A673 (cell line): ENCODE measurements at regions not wholly inside any gene's neighbourhood (a gene's known extent, or its start where the extent isn't known, plus 50 kb on each side); places are given as distances from the start of the nearest gene placed in this dataset.

Experiments
- BruUV-seq: library from RNA; stranded (reverse); fragments of 400-500 nt; replicated peaks from 2 replicates; lab custom pipeline; 2021; lab: Mats Ljungman, UMichigan
- CTCF ChIA-PET: fragments of 300-600 bp; sonication (Branson Sonifier 250); formaldehyde crosslinking; loops from one replicate; lab custom pipeline; 2022; ENCODE audit warnings: antibody characterized with exemption; lab: Charles Lee
- POLR2A ChIA-PET: fragments of 300-600 bp; sonication (Branson Sonifier 250); formaldehyde crosslinking; loops from one replicate; lab custom pipeline; 2022; ENCODE audit warnings: antibody characterized with exemption; ENCODE audit not compliant: low non-redundant PET; lab: Charles Lee
- DNase-seq: peaks from one replicate; pipeline ENCODE4 v3.0.0-alpha.2; 2015; ENCODE audit warnings: low spot score
- H3K27ac ChIP-seq: fragments of 200-600 bp; sonication (generic); 2 replicates; pipeline ENCODE4 v1.5.1; 2016; ENCODE audit warnings: mixed run types, low read depth, mild to moderate bottlenecking, mixed read lengths, antibody characterized with exemption, low read length; ENCODE audit not compliant: poor library complexity, severe bottlenecking
- H3K27me3 ChIP-seq: fragments of 200-600 bp; sonication (generic); replicated peaks from 2 replicates; pipeline ENCODE4 v1.6.1; 2017; ENCODE audit warnings: mixed run types, low read depth, mild to moderate bottlenecking, mixed read lengths, antibody characterized with exemption, low read length; ENCODE audit not compliant: insufficient read depth, poor library complexity
- H3K36me3 ChIP-seq: fragments of 200-600 bp; sonication (generic); 2 replicates; pipeline ENCODE4 v1.6.1; 2016; ENCODE audit warnings: mixed run types, mild to moderate bottlenecking, mixed read lengths, antibody characterized with exemption, low read length; ENCODE audit not compliant: insufficient read depth, poor library complexity, severe bottlenecking
- H3K4me1 ChIP-seq: fragments of 200-600 bp; sonication (generic); 2 replicates; pipeline ENCODE4 v1.6.1; 2017; ENCODE audit warnings: mixed run types, mild to moderate bottlenecking, mixed read lengths, antibody characterized with exemption, low read length; ENCODE audit not compliant: insufficient read depth, poor library complexity, severe bottlenecking
- H3K4me3 ChIP-seq: fragments of 200-600 bp; sonication (generic); 2 replicates; pipeline ENCODE4 v1.5.1; 2016; ENCODE audit warnings: low read depth, mixed run types, mild to moderate bottlenecking, mixed read lengths, low read length; ENCODE audit not compliant: poor library complexity, severe bottlenecking
- H3K9me3 ChIP-seq: fragments of 200-600 bp; sonication (generic); 2 replicates; pipeline ENCODE4 v1.6.1; 2016; ENCODE audit warnings: mixed run types, low read depth, mild to moderate bottlenecking, mixed read lengths, antibody characterized with exemption, low read length; ENCODE audit not compliant: poor library complexity, severe bottlenecking
- CTCF ChIP-seq: fragments of 300-800, 200-600 bp; sonication (generic); conservative IDR thresholded peaks from 2 replicates; pipeline ENCODE4 v1.5.1; 2017; ENCODE audit warnings: low read depth, mild to moderate bottlenecking, antibody characterized with exemption, low read length, moderate library complexity, mixed read lengths
- EZH2 ChIP-seq: fragments of 200-600 bp; sonication (generic); IDR thresholded peaks from 2 replicates; pipeline ENCODE4 v1.6.1; 2017; ENCODE audit warnings: borderline replicate concordance, low read depth, mild to moderate bottlenecking, mixed read lengths, antibody characterized with exemption, low read length; ENCODE audit not compliant: poor library complexity, severe bottlenecking
- intact Hi-C: fragments of 100-400 bp; cut with micrococcal nuclease; formaldehyde crosslinking; loops from one replicate; pipeline ENCODE4 v1.10.0; 2022; ENCODE audit not compliant: unreplicated experiment

GRCh38 chr12:34396861-34397590 lies 374.7 kb downstream of the ALG10 start:
- intact Hi-C loops = no loop called here
- Histone ChIP-seq H3K27ac (no peak overlapping the region), H3K4me3 (no peak overlapping the region), H3K27me3 (no peaks in the 10 kb centered on the region), H3K4me1 (no peaks in the 10 kb centered on the region), H3K9me3 (peaks cover 16% of the 10 kb centered on the region), H3K36me3 (no peaks in the 10 kb centered on the region)
- POLR2A ChIA-PET = no interaction called here
- CTCF ChIA-PET = no interaction called here
- no peak for DNase-seq
- no peak for TF ChIP-seq EZH2
- TF ChIP-seq CTCF = no peak
- BruUV-seq = no TSS peak

DNA sequence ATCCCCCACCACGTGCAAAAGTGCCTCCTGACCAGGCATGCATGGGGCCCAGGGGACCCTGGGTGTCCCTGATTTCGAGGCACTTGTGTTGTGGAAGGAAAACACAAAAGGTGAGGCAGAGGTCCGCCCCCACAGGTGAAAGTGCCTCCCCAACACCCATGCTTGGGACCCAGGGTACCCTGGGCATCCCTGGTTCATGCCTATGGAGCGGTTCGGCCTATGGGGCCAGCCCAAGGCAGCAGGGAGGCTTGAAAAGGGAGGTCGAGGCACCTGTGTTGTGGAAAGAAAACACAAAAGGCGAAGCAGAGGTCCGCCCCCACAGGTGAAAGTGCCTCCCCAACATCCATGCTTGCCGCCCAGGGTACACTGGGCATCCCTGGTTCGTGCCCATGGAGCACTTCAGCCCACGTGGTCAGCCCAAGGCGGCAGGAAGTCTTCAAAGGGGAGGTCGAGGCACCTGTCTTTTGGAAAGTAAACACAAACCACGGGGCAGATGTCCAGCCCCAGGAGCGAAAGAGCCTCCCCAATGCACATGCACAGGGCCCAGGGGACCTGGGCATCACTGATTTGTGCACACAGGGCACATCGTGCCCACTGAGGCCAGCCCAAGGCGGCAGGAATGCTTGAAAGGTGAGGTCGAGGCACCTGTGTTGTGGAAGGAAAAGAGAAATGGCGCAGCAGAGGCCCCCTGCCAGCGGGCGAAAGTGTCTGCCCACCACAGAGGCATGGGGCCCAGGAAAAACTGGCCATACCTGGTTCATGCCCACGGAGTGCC lies 375.5 kb downstream of the ALG10 start:
- intact Hi-C loops = no loop called here
- H3K27ac ChIP-seq = no peak overlapping the region
- POLR2A ChIA-PET = no interaction called here

DNA sequence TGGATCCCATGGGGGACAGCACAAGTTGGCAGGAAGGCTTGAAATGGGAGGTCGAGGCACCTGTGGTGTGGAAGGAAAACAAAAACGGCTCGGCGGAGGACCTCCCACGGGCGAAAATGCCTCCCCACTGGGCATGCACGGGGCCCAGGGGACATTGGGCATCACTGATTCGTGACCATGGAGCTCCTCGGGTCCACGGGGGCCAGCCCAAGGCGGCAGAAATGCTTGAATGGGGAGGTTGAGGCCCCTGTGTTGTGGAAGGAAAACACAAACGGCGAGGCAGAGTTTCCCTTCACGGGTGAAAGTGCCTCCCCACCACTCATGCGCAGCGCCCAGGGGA lies 376.0 kb downstream of the ALG10 start:
- Histone ChIP-seq H3K27me3 (no peaks in the 10 kb centered on the region), H3K9me3 (peaks cover 24% of the 10 kb centered on the region), H3K4me3 (no peak overlapping the region), H3K36me3 (no peaks in the 10 kb centered on the region), H3K27ac (no peak overlapping the region), H3K4me1 (no peaks in the 10 kb centered on the region)
- intact Hi-C loops = no loop called here
- ChIA-PET POLR2A (no interaction called here), CTCF (no interaction called here)
- BruUV-seq = no TSS peak
- no peak for DNase-seq
- TF ChIP-seq CTCF = no peak
- no peak for TF ChIP-seq EZH2

More for the DNA sequence above, 375.5 kb downstream of the ALG10 start:
- H3K4me1 ChIP-seq = no peaks in the 10 kb centered on the region
- H3K27me3 ChIP-seq = no peaks in the 10 kb centered on the region
- no peak for TF ChIP-seq EZH2
- TF ChIP-seq CTCF = no peak
- CTCF ChIA-PET = no interaction called here
- no peak for DNase-seq
- no TSS peak for BruUV-seq
- H3K4me3 ChIP-seq = no peak overlapping the region
- peaks cover 24% of the 10 kb centered on the region for H3K9me3 ChIP-seq
- no peaks in the 10 kb centered on the region for H3K36me3 ChIP-seq
